ENCODE measurements at regions not wholly inside any gene's neighbourhood (a gene's known extent, or its start where the extent isn't known, plus 50 kb on each side); places are given as distances from the start of the nearest gene placed in this dataset.
A peak's percentile ranks its signal among the peaks of the same experiment; 100 is the strongest.

- H3K9ac ChIP-seq (ENCODE audit: low read length) = no peak overlapping the region
- H3K27ac ChIP-seq (ENCODE audit: low read depth, low read length) = no peak overlapping the region
- no peaks in the 10 kb centered on the region for H3K27me3 ChIP-seq (ENCODE audit: control insufficient read depth, insufficient read depth, low read length)
- H3K4me3 ChIP-seq (ENCODE audit: low read depth, low read length) = no peak overlapping the region
- H3K9me3 ChIP-seq (ENCODE audit: control insufficient read depth, insufficient read depth, low read depth, low read length) = 0 out of 2 replicates have a peak, but pooled peaks cover 6% of the 10 kb centered on the region
- H3K4me1 ChIP-seq (ENCODE audit: control insufficient read depth, insufficient read depth, low read length) = peaks cover 3% of the 10 kb centered on the region; the same call in 1 of the 2 replicates
- no peaks in the 10 kb centered on the region for H3K36me3 ChIP-seq (ENCODE audit: control insufficient read depth, insufficient read depth, low read length)
Observed at GRCh38 chr6:77036400-77036799, 426.9 kb downstream of the HTR1B start.

- Histone ChIP-seq H3K4me1 (ENCODE audit: control insufficient read depth, insufficient read depth, low read length) (peaks cover 3% of the 10 kb centered on the region; the same call in 1 of the 2 replicates), H3K9me3 (ENCODE audit: control insufficient read depth, insufficient read depth, low read depth, low read length) (0 out of 2 replicates have a peak, but pooled peaks cover 6% of the 10 kb centered on the region), H3K4me3 (ENCODE audit: low read depth, low read length) (no peak overlapping the region), H3K27me3 (ENCODE audit: control insufficient read depth, insufficient read depth, low read length) (no peaks in the 10 kb centered on the region), H3K9ac (ENCODE audit: low read length) (peak overlapping the region; percentile 38), H3K36me3 (ENCODE audit: control insufficient read depth, insufficient read depth, low read length) (no peaks in the 10 kb centered on the region), H3K27ac (ENCODE audit: low read depth, low read length) (no peak overlapping the region)
Observed at GRCh38 chr6:77034161-77034560, 429.1 kb downstream of the HTR1B start.

- Histone ChIP-seq H3K9me3 (ENCODE audit: control insufficient read depth, insufficient read depth, low read depth, low read length) (no peaks in the 10 kb centered on the region), H3K4me3 (ENCODE audit: low read depth, low read length) (no peak overlapping the region), H3K9ac (ENCODE audit: low read length) (no peak overlapping the region), H3K27me3 (ENCODE audit: control insufficient read depth, insufficient read depth, low read length) (no peaks in the 10 kb centered on the region), H3K27ac (ENCODE audit: low read depth, low read length) (no peak overlapping the region), H3K4me1 (ENCODE audit: control insufficient read depth, insufficient read depth, low read length) (peaks cover 3% of the 10 kb centered on the region; the same call in 1 of the 2 replicates), H3K36me3 (ENCODE audit: control insufficient read depth, insufficient read depth, low read length) (no peaks in the 10 kb centered on the region)
Observed at GRCh38 chr6:77030929-77031674, 432.2 kb downstream of the HTR1B start.

GRCh38 chr6:77026341-77026740 is 436.9 kb downstream of the HTR1B start:
- no peak overlapping the region for H3K9ac ChIP-seq (ENCODE audit: low read length)
- no peaks in the 10 kb centered on the region for H3K36me3 ChIP-seq (ENCODE audit: control insufficient read depth, insufficient read depth, low read length)
- H3K9me3 ChIP-seq (ENCODE audit: control insufficient read depth, insufficient read depth, low read depth, low read length) = no peaks in the 10 kb centered on the region
- H3K27me3 ChIP-seq (ENCODE audit: control insufficient read depth, insufficient read depth, low read length) = no peaks in the 10 kb centered on the region
- no peak overlapping the region for H3K4me3 ChIP-seq (ENCODE audit: low read depth, low read length)
- no peak overlapping the region for H3K27ac ChIP-seq (ENCODE audit: low read depth, low read length)
- H3K4me1 ChIP-seq (ENCODE audit: control insufficient read depth, insufficient read depth, low read length) = no peaks in the 10 kb centered on the region

GRCh38 chr6:77025736-77026223 is 437.5 kb downstream of the HTR1B start:
- H3K27me3 ChIP-seq (ENCODE audit: control insufficient read depth, insufficient read depth, low read length) = no peaks in the 10 kb centered on the region
- no peaks in the 10 kb centered on the region for H3K9me3 ChIP-seq (ENCODE audit: control insufficient read depth, insufficient read depth, low read depth, low read length)
- no peak overlapping the region for H3K27ac ChIP-seq (ENCODE audit: low read depth, low read length)
- H3K9ac ChIP-seq (ENCODE audit: low read length) = no peak overlapping the region
- H3K4me3 ChIP-seq (ENCODE audit: low read depth, low read length) = no peak overlapping the region
- no peaks in the 10 kb centered on the region for H3K4me1 ChIP-seq (ENCODE audit: control insufficient read depth, insufficient read depth, low read length)
- H3K36me3 ChIP-seq (ENCODE audit: control insufficient read depth, insufficient read depth, low read length) = no peaks in the 10 kb centered on the region

GRCh38 chr6:77021778-77022177 is 441.5 kb downstream of the HTR1B start:
- H3K9me3 ChIP-seq (ENCODE audit: control insufficient read depth, insufficient read depth, low read depth, low read length) = no peaks in the 10 kb centered on the region
- no peak overlapping the region for H3K4me3 ChIP-seq (ENCODE audit: low read depth, low read length)
- H3K4me1 ChIP-seq (ENCODE audit: control insufficient read depth, insufficient read depth, low read length) = no peaks in the 10 kb centered on the region
- H3K27me3 ChIP-seq (ENCODE audit: control insufficient read depth, insufficient read depth, low read length) = no peaks in the 10 kb centered on the region
- H3K36me3 ChIP-seq (ENCODE audit: control insufficient read depth, insufficient read depth, low read length) = no peaks in the 10 kb centered on the region
- no peak overlapping the region for H3K27ac ChIP-seq (ENCODE audit: low read depth, low read length)
- no peak overlapping the region for H3K9ac ChIP-seq (ENCODE audit: low read length)

- H3K36me3 ChIP-seq (ENCODE audit: control insufficient read depth, insufficient read depth, low read length) = no peaks in the 10 kb centered on the region
- H3K9me3 ChIP-seq (ENCODE audit: control insufficient read depth, insufficient read depth, low read depth, low read length) = no peaks in the 10 kb centered on the region
- no peak overlapping the region for H3K9ac ChIP-seq (ENCODE audit: low read length)
- H3K27ac ChIP-seq (ENCODE audit: low read depth, low read length) = no peak overlapping the region
- no peaks in the 10 kb centered on the region for H3K4me1 ChIP-seq (ENCODE audit: control insufficient read depth, insufficient read depth, low read length)
- no peaks in the 10 kb centered on the region for H3K27me3 ChIP-seq (ENCODE audit: control insufficient read depth, insufficient read depth, low read length)
- H3K4me3 ChIP-seq (ENCODE audit: low read depth, low read length) = no peak overlapping the region
Observed at GRCh38 chr6:77021232-77021631, 442.1 kb downstream of the HTR1B start.

- no peaks in the 10 kb centered on the region for H3K4me1 ChIP-seq (ENCODE audit: control insufficient read depth, insufficient read depth, low read length)
- no peak overlapping the region for H3K9ac ChIP-seq (ENCODE audit: low read length)
- H3K27ac ChIP-seq (ENCODE audit: low read depth, low read length) = no peak overlapping the region
- H3K36me3 ChIP-seq (ENCODE audit: control insufficient read depth, insufficient read depth, low read length) = no peaks in the 10 kb centered on the region
- H3K9me3 ChIP-seq (ENCODE audit: control insufficient read depth, insufficient read depth, low read depth, low read length) = no peaks in the 10 kb centered on the region
- no peak overlapping the region for H3K4me3 ChIP-seq (ENCODE audit: low read depth, low read length)
- no peaks in the 10 kb centered on the region for H3K27me3 ChIP-seq (ENCODE audit: control insufficient read depth, insufficient read depth, low read length)
Observed at GRCh38 chr6:77019081-77019480, 444.2 kb downstream of the HTR1B start.

GRCh38 chr6:77017537-77017936 is 445.8 kb downstream of the HTR1B start:
- no peaks in the 10 kb centered on the region for H3K4me1 ChIP-seq (ENCODE audit: control insufficient read depth, insufficient read depth, low read length)

GRCh38 chr6:77015350-77015749 is 447.9 kb downstream of the HTR1B start:
- Histone ChIP-seq H3K9ac (ENCODE audit: low read length) (no peak overlapping the region), H3K36me3 (ENCODE audit: control insufficient read depth, insufficient read depth, low read length) (no peaks in the 10 kb centered on the region), H3K9me3 (ENCODE audit: control insufficient read depth, insufficient read depth, low read depth, low read length) (peaks cover 8% of the 10 kb centered on the region; the same call in 1 of the 2 replicates), H3K4me1 (ENCODE audit: control insufficient read depth, insufficient read depth, low read length) (no peaks in the 10 kb centered on the region), H3K27ac (ENCODE audit: low read depth, low read length) (no peak overlapping the region), H3K27me3 (ENCODE audit: control insufficient read depth, insufficient read depth, low read length) (no peaks in the 10 kb centered on the region), H3K4me3 (ENCODE audit: low read depth, low read length) (no peak overlapping the region)

More at GRCh38 chr6:77017537-77017936, 445.8 kb downstream of the HTR1B start:
- Histone ChIP-seq H3K27ac (ENCODE audit: low read depth, low read length) (no peak overlapping the region), H3K36me3 (ENCODE audit: control insufficient read depth, insufficient read depth, low read length) (no peaks in the 10 kb centered on the region), H3K27me3 (ENCODE audit: control insufficient read depth, insufficient read depth, low read length) (no peaks in the 10 kb centered on the region), H3K9me3 (ENCODE audit: control insufficient read depth, insufficient read depth, low read depth, low read length) (no peaks in the 10 kb centered on the region), H3K9ac (ENCODE audit: low read length) (no peak overlapping the region), H3K4me3 (ENCODE audit: low read depth, low read length) (no peak overlapping the region)

GRCh38 chr6:77011929-77012545 is 451.3 kb downstream of the HTR1B start:
- Histone ChIP-seq H3K27me3 (ENCODE audit: control insufficient read depth, insufficient read depth, low read length) (no peaks in the 10 kb centered on the region), H3K4me3 (ENCODE audit: low read depth, low read length) (no peak overlapping the region), H3K9ac (ENCODE audit: low read length) (no peak overlapping the region), H3K9me3 (ENCODE audit: control insufficient read depth, insufficient read depth, low read depth, low read length) (peaks cover 8% of the 10 kb centered on the region; the same call in 1 of the 2 replicates), H3K27ac (ENCODE audit: low read depth, low read length) (no peak overlapping the region), H3K4me1 (ENCODE audit: control insufficient read depth, insufficient read depth, low read length) (no peaks in the 10 kb centered on the region), H3K36me3 (ENCODE audit: control insufficient read depth, insufficient read depth, low read length) (no peaks in the 10 kb centered on the region)
